GM18499 (cell line): ENCODE measurements at regions not wholly inside any gene's neighbourhood (a gene's known extent, or its start where the extent isn't known, plus 50 kb on each side); places are given as distances from the start of the nearest gene placed in this dataset.

Experiments
- ATAC-seq: cut with Tn5 transposase; IDR thresholded peaks from one replicate; pipeline ENCODE4 v1.9.1; 2021; ENCODE audit warnings: moderate number of reproducible peaks; ENCODE audit not compliant: insufficient read depth, unreplicated experiment

DNA sequence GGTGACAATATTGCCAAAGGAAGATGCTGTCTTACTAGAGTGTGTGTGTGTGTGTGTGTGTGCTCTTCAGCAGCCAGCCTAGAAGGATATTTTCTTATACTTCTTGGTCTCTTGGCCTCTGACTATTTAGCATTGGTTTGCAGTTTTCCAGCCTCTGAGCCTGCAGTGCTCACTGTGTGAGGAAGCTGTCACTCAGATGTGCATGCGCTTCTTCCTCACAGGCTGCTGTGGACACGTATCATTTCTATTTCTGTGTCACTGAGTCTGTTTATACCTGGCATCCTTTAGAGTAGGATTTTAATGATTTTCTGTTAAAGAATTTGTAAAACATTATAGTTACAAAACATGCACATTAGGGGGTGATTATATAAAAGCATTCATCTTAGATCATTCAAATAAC is 83.3 kb downstream of the ALDH8A1 start:
- ATAC-seq: no peak

- no peak for ATAC-seq
These were observed 85.3 kb downstream of the ALDH8A1 start for GRCh38 chr6:134864558-134864957.

DNA sequence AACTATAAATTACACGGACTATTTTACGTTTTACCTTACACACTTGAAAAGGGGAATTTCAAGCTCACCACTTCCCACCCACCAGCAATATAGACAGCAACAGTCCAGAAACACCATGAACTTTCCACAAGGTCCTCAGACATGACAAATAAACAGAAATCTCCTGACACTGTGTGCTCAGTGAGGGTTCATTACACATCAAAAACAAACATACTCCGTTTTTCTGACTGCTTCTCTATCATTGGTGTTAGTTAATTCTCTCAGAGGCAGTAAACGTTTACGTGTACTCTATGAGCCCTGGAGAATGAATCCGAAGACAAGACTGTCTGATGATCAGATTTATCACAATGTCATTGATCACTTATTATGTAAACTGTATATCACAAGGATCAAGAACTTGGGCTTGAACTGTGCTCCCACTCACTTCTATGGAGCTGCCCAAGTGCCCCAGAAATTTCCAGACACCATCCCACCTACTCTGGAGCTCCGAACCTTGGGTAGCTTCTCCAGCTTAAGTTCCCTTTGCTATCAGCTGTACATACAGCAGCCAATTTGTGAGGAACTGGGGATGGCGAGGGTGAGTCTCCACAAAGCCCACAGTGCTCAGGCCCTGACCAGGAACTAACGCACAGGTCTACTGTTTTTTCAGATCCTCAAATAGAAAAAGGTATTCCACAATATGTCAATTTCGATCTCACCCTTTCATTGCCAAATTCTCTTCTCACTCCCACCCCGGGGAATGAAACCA is 86.0 kb downstream of the ALDH8A1 start:
- no peak for ATAC-seq

GRCh38 chr6:134854366-134854765 is 95.5 kb downstream of the ALDH8A1 start:
- ATAC-seq: no peak

DNA sequence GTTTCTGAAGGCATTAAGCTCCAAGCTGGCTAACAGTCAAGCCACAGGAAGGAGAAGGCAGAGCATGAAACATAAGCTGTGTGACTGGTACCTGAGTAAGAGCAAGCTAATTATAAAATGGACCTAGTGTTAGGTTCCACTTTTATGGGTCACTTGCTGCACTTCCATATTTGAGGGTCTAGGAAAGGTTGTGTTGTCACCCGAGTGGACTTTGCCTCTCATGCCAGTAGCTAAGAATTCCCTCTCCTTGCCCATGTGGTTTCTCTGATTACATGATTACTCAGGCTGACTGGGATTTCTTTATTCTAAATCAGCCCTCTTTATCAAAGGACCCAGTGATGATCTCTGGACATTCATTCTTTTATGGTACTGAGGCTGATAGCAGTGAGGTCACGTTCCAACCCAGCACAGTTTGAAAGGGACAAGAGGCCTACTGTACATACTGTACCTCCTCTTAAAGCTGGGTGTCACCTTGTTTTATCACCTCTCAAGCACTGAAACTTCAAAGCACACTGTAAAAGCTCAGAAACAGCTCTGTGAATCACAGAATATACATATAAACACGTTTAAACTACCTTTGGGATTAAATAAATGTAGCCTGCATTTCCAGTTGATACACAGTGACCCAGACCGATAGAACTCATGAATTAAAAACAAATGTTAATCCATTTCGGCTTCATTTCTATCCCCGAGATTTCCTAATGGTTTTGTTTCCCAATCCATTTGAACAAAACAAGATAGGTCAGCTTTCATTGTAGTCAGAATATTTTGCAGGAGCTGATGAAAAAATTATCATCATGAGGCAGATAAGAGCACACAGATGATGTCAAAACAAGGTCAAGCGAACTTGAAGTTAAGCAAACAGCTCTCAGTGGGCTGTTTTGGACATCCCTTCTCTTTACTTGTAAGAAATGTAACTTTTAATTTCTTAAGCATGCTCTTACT is 96.5 kb downstream of the ALDH8A1 start:
- ATAC-seq: no peak

GRCh38 chr6:134851548-134851947 is 98.4 kb downstream of the ALDH8A1 start:
- ATAC-seq: no peak

GRCh38 chr6:134850721-134851305 is 99.1 kb downstream of the ALDH8A1 start:
- ATAC-seq: no peak

GRCh38 chr6:134849920-134850447 is 99.9 kb downstream of the ALDH8A1 start:
- ATAC-seq: no peak

DNA sequence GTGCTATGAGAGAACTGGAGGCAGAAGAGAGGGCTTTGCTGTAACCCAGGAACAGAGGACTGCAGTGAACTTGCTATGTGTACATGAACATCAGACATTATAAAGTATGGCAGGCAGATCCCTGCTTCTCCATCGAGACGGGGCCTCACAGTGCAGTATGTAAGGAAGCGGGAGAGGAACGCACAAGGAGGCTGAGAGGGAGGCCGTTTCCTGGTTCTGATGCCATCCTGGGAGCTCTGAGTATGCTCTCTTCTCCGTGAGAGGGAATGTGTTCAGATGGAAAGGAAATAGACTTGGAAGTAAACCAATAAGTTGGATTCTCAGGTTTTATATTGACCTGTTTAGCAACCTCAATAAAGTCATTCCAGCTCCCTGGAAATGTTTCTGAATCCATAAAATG is 101.8 kb downstream of the ALDH8A1 start:
- no peak for ATAC-seq

- ATAC-seq: no peak
These were observed 103.0 kb downstream of the ALDH8A1 start for GRCh38 chr6:134846865-134847264.

DNA sequence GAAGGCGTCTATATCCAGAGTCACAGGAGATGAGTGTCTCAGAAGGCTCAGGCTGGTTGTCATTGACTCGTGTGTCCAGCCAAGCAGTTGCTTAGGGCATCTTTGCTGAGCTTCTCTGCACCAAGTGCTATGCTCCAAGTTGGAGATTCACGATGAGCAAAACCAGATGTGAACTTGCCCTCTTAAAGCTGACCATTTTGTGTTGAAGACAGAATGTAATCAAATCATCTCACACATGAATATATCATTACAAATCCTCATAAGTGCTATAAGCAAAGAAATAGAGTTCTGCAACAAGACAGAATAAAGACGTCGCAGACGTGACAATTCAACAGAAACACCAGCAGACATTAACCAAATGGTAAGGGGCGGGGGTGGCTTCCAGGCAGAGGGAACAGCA is 103.9 kb downstream of the ALDH8A1 start:
- ATAC-seq: no peak

- ATAC-seq: no peak
These were observed 105.8 kb downstream of the ALDH8A1 start for GRCh38 chr6:134844120-134844519.

- no peak for ATAC-seq
These were observed 109.6 kb downstream of the ALDH8A1 start for GRCh38 chr6:134840086-134840867.

DNA sequence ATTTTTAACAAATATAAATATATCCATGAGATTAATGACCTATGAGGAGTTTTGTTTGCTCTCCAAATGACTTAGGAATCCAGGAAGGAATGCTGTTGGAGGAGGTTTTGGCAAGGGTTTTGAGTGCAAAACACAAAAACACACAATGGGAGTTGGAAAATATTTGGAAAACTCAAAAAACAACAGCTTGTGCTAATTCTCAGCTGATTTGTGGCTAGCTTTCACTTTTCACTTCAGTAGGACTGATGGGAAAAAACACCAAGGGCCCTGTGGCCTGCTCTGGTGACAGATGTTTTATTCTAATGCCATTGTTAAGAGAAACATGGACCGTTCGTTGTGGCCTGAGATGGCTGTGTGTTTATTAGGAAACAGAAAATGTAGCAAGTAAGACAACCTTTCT is 113.9 kb downstream of the ALDH8A1 start:
- ATAC-seq: no peak

- ATAC-seq: no peak
These were observed 119.0 kb downstream of the ALDH8A1 start for GRCh38 chr6:134830940-134831339.

- ATAC-seq: no peak
These were observed 119.7 kb downstream of the ALDH8A1 start for GRCh38 chr6:134830194-134830593.

DNA sequence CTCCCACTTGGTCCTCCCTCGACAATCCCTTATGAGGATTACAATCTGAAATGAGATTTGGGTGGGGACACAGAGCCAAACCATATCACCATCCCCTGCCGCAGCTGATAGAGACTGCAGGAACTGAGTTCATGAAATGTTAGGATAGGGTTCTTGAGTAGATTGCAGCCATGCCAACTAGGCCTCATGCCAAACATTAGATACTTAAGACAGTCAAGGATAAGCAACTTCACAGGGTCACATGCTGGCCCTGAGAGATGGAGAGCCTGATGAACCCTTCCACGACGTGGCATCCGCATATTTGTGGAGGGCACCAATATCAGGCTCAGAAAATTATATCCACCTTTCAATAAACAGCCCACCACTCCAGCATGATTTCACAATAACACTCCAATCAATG is 121.3 kb downstream of the ALDH8A1 start:
- ATAC-seq: no peak

GRCh38 chr6:134826889-134827737 is 122.8 kb downstream of the ALDH8A1 start:
- no peak for ATAC-seq

- no peak for ATAC-seq
These were observed 126.2 kb downstream of the ALDH8A1 start for GRCh38 chr6:134823710-134824034.
